ENCODE measurements at regions not wholly inside any gene's neighbourhood (a gene's known extent, or its start where the extent isn't known, plus 50 kb on each side); places are given as distances from the start of the nearest gene placed in this dataset.

DNA sequence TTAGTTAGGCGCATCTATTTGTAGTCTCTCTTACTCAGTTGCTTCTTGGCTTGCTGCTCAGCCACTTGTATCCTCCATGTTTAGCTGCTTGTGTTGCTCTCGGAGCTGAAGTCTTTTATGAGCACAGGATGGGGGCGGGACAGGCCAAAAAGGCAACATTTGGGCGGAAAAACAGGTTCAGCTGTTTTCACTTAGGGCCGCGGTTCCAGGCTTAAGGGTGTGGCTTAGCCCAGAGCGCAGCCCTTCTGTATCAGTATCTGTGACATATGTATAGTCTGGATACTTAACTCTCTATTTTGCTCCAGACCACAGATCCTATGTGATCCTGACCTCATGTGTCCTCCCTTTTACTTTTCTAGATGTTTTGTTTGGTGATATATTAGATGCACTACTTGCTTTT, 763.5 kb downstream of the SUCLG1 start:
- Mint-ChIP-seq H3K27ac (no peak overlapping the region), H3K36me3 (ENCODE audit: low read depth) (no peaks in the 10 kb centered on the region), H3K9me3 (peaks cover 5% of the 10 kb centered on the region), H3K4me3 (no peak overlapping the region), H3K27me3 (no peaks in the 10 kb centered on the region), H3K4me1 (no peaks in the 10 kb centered on the region)
- intact Hi-C loops (cut with micrococcal nuclease), result no loop called here
- DNase-seq, result no peak

DNA sequence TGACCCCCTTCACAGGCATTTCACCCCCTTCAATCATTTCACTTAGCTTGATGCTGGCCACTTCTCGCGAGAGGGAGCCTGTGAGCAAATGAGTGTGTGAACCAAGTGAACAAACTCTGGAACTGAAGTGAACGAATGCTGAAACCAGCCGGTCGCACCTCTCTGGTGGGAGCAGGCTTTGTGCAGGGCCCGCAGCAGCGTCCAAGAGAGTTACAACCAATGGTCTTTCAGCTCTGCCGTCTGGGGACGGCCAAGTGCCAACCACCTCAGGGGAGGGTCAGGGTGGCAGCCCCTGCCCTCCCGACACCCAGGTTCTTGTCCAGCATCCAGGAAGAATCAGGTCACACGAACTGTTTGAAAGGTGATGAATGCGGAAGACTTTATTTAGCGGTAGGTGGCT, 764.0 kb downstream of the SUCLG1 start:
- Mint-ChIP-seq H3K4me3 (no peak overlapping the region), H3K27me3 (no peaks in the 10 kb centered on the region), H3K27ac (no peak overlapping the region), H3K4me1 (no peaks in the 10 kb centered on the region), H3K9me3 (peaks cover 5% of the 10 kb centered on the region), H3K36me3 (ENCODE audit: low read depth) (no peaks in the 10 kb centered on the region)
- DNase-seq, result no peak
- intact Hi-C loops (cut with micrococcal nuclease), result no loop called here

GRCh38 chr2:83689402-83689801, 769.7 kb downstream of the SUCLG1 start:
- no peaks in the 10 kb centered on the region for H3K4me1 Mint-ChIP-seq
- intact Hi-C loops (cut with micrococcal nuclease), result no loop called here
- no peaks in the 10 kb centered on the region for H3K36me3 Mint-ChIP-seq (ENCODE audit: low read depth)
- no peak overlapping the region for H3K27ac Mint-ChIP-seq
- H3K4me3 Mint-ChIP-seq, result no peak overlapping the region
- H3K9me3 Mint-ChIP-seq, result no peaks in the 10 kb centered on the region
- no peaks in the 10 kb centered on the region for H3K27me3 Mint-ChIP-seq
- no peak for DNase-seq

DNA sequence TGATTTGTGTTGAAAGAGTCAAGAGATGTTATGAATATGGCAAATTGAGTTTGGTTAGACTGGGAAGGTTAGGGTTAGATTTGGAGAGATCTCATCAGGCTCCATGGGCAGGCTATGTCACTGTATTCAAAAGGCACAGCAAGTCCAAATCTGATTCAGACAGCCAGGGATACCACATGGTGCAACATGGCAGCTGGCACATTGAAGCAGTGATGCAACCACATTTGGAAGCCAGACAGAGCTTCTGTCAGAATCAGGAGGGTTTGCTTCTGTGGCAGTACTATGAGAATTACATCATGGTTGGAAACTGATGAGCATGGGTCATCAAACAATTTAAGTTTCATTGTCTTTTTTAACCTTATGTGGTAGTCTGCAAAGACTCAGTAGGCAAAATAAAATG, 772.2 kb downstream of the SUCLG1 start:
- Mint-ChIP-seq H3K4me1 (no peaks in the 10 kb centered on the region), H3K27ac (no peak overlapping the region), H3K27me3 (no peaks in the 10 kb centered on the region), H3K9me3 (no peaks in the 10 kb centered on the region), H3K4me3 (no peak overlapping the region), H3K36me3 (ENCODE audit: low read depth) (no peaks in the 10 kb centered on the region)
- DNase-seq, result no peak
- intact Hi-C loops (cut with micrococcal nuclease), result no loop called here

DNA sequence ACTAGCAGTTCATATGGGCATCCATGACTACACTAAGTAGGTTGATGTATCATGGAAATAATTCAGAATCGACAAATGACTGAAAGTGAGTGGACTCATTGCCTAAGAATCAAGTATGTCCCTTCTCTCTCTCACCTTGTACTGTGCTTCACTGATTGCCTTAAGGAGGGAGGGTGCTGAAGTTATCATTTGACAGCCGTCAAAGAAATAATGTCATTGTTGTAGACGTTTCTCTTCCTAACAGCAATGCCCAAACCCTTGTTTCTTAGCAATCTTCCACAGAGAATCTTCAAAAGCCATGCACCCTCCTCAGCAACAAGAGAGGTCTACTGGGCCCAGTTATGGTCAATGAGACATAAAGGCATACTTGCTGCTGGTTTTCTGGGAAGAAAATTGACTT, 785.0 kb downstream of the SUCLG1 start:
- Mint-ChIP-seq H3K27me3 (no peaks in the 10 kb centered on the region), H3K4me3 (no peak overlapping the region), H3K36me3 (ENCODE audit: low read depth) (no peaks in the 10 kb centered on the region), H3K27ac (no peak overlapping the region), H3K4me1 (no peaks in the 10 kb centered on the region), H3K9me3 (no peaks in the 10 kb centered on the region)
- intact Hi-C loops (cut with micrococcal nuclease), result no loop called here
- DNase-seq, result no peak

GRCh38 chr2:83665894-83666293, 793.2 kb downstream of the SUCLG1 start:
- no peaks in the 10 kb centered on the region for H3K4me1 Mint-ChIP-seq
- H3K4me3 Mint-ChIP-seq, result no peak overlapping the region
- no peaks in the 10 kb centered on the region for H3K27me3 Mint-ChIP-seq
- intact Hi-C loops (cut with micrococcal nuclease), result no loop called here
- H3K27ac Mint-ChIP-seq, result no peak overlapping the region
- no peaks in the 10 kb centered on the region for H3K9me3 Mint-ChIP-seq
- no peak for DNase-seq
- no peaks in the 10 kb centered on the region for H3K36me3 Mint-ChIP-seq (ENCODE audit: low read depth)

- no peak overlapping the region for H3K27ac Mint-ChIP-seq
- DNase-seq, result no peak
- no peaks in the 10 kb centered on the region for H3K9me3 Mint-ChIP-seq
- no peaks in the 10 kb centered on the region for H3K36me3 Mint-ChIP-seq (ENCODE audit: low read depth)
- H3K4me1 Mint-ChIP-seq, result no peaks in the 10 kb centered on the region
- H3K4me3 Mint-ChIP-seq, result no peak overlapping the region
- intact Hi-C loops (cut with micrococcal nuclease), result no loop called here
- no peaks in the 10 kb centered on the region for H3K27me3 Mint-ChIP-seq
Measured at GRCh38 chr2:83665154-83665553, 793.9 kb downstream of the SUCLG1 start.

GRCh38 chr2:83661711-83662110, 797.4 kb downstream of the SUCLG1 start:
- H3K9me3 Mint-ChIP-seq, result no peaks in the 10 kb centered on the region
- H3K27me3 Mint-ChIP-seq, result no peaks in the 10 kb centered on the region
- no peaks in the 10 kb centered on the region for H3K4me1 Mint-ChIP-seq
- H3K27ac Mint-ChIP-seq, result no peak overlapping the region
- no peak overlapping the region for H3K4me3 Mint-ChIP-seq
- H3K36me3 Mint-ChIP-seq (ENCODE audit: low read depth), result no peaks in the 10 kb centered on the region
- intact Hi-C loops (cut with micrococcal nuclease), result no loop called here
- no peak for DNase-seq

GRCh38 chr2:83654091-83654611, 804.9 kb downstream of the SUCLG1 start:
- no peaks in the 10 kb centered on the region for H3K4me1 Mint-ChIP-seq
- no peaks in the 10 kb centered on the region for H3K9me3 Mint-ChIP-seq
- H3K4me3 Mint-ChIP-seq, result no peak overlapping the region
- intact Hi-C loops (cut with micrococcal nuclease), result no loop called here
- no peaks in the 10 kb centered on the region for H3K36me3 Mint-ChIP-seq (ENCODE audit: low read depth)
- no peak for DNase-seq
- no peak overlapping the region for H3K27ac Mint-ChIP-seq
- no peaks in the 10 kb centered on the region for H3K27me3 Mint-ChIP-seq

DNA sequence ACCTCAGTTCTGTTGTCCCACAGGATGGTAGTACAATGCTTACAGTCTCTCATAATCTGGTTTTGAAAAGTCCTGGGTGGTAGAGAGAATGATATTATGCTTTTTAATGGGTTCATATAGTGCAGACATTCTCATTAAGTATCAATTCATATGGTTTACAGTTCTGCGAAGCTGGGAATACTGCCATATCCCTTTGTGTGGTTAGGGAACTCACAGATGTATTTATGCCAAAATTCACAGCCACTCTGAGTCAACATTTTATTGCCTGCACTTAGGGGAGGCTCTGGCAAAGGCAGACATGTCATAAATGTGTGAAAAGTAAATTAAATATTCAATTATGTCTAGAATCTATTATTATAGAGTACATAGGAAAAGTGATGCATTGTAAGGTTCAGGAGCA, 808.2 kb downstream of the SUCLG1 start:
- Mint-ChIP-seq H3K27me3 (no peaks in the 10 kb centered on the region), H3K36me3 (ENCODE audit: low read depth) (no peaks in the 10 kb centered on the region), H3K27ac (no peak overlapping the region), H3K9me3 (no peaks in the 10 kb centered on the region), H3K4me1 (no peaks in the 10 kb centered on the region), H3K4me3 (no peak overlapping the region)
- intact Hi-C loops (cut with micrococcal nuclease), result no loop called here
- no peak for DNase-seq

- Mint-ChIP-seq H3K4me1 (no peaks in the 10 kb centered on the region), H3K4me3 (no peak overlapping the region), H3K9me3 (no peaks in the 10 kb centered on the region), H3K27ac (no peak overlapping the region), H3K27me3 (no peaks in the 10 kb centered on the region), H3K36me3 (ENCODE audit: low read depth) (no peaks in the 10 kb centered on the region)
- intact Hi-C loops (cut with micrococcal nuclease), result no loop called here
- DNase-seq, result no peak
Measured at GRCh38 chr2:83650161-83650560, 808.9 kb downstream of the SUCLG1 start.

DNA sequence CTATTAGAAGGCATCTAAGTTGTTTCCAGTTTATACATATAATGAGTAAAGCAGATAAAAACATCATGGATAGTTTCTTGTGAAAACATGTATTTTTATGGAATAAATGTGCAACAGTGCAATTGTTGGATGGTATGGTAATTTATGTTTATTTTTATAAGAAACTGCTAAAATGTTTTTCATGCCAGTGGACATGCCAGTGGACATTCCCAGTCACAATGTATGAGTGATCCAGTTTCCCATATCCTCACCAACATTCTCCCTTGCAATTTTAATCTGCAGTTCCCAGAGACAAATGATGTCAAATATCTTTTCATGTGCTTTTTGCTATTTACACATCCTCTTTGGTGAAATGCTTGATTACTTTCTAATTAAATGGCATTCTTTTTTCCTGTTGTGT, 818.6 kb downstream of the SUCLG1 start:
- Mint-ChIP-seq H3K4me3 (no peak overlapping the region), H3K27ac (no peak overlapping the region), H3K9me3 (no peaks in the 10 kb centered on the region), H3K27me3 (no peaks in the 10 kb centered on the region), H3K4me1 (no peaks in the 10 kb centered on the region), H3K36me3 (ENCODE audit: low read depth) (no peaks in the 10 kb centered on the region)
- DNase-seq, result no peak
- intact Hi-C loops (cut with micrococcal nuclease), result no loop called here

GRCh38 chr2:83633423-83633822, 825.7 kb downstream of the SUCLG1 start:
- Mint-ChIP-seq H3K36me3 (ENCODE audit: low read depth) (no peaks in the 10 kb centered on the region), H3K27me3 (no peaks in the 10 kb centered on the region), H3K4me3 (no peak overlapping the region), H3K4me1 (no peaks in the 10 kb centered on the region), H3K9me3 (no peaks in the 10 kb centered on the region), H3K27ac (no peak overlapping the region)
- intact Hi-C loops (cut with micrococcal nuclease), result no loop called here
- DNase-seq, result no peak

GRCh38 chr2:83630351-83630750, 828.7 kb downstream of the SUCLG1 start:
- Mint-ChIP-seq H3K27me3 (no peaks in the 10 kb centered on the region), H3K4me1 (no peaks in the 10 kb centered on the region)
- intact Hi-C loops (cut with micrococcal nuclease), result no loop called here

GRCh38 chr2:83615511-83615910, 843.6 kb downstream of the SUCLG1 start:
- no peaks in the 10 kb centered on the region for H3K36me3 Mint-ChIP-seq (ENCODE audit: low read depth)
- H3K4me3 Mint-ChIP-seq, result no peak overlapping the region
- H3K27me3 Mint-ChIP-seq, result no peaks in the 10 kb centered on the region
- intact Hi-C loops (cut with micrococcal nuclease), result no loop called here
- H3K27ac Mint-ChIP-seq, result no peak overlapping the region
- DNase-seq, result no peak
- peaks cover 6% of the 10 kb centered on the region for H3K9me3 Mint-ChIP-seq
- no peaks in the 10 kb centered on the region for H3K4me1 Mint-ChIP-seq

More at GRCh38 chr2:83630351-83630750, 828.7 kb downstream of the SUCLG1 start:
- Mint-ChIP-seq H3K36me3 (ENCODE audit: low read depth) (no peaks in the 10 kb centered on the region), H3K9me3 (no peaks in the 10 kb centered on the region), H3K27ac (no peak overlapping the region), H3K4me3 (no peak overlapping the region)
- DNase-seq, result no peak

Measured in activated CD4-positive, alpha-beta T cell treated with anti-CD3 and anti-CD28 coated beads, Interleukin-2, amount 10 ng/mL, durations not matched to agents 24 days and 14 days (primary cell).